ENCODE measurements at regions not wholly inside any gene's neighbourhood (a gene's known extent, or its start where the extent isn't known, plus 50 kb on each side); places are given as distances from the start of the nearest gene placed in this dataset.

- no peak for DNase-seq (ENCODE audit: low read depth in 1 of 2, low spot score in 1 of 2)
- TF ChIP-seq POLR2AphosphoS5 (IDR thresholded peaks at IDR 0.05; ENCODE audit: low read depth) (no peak), REST (IDR thresholded peaks at IDR 0.05; ENCODE audit: insufficient replicate concordance, low read depth) (no peak), CTCF (IDR thresholded peaks at IDR 0.05; ENCODE audit: insufficient read depth, low read length) (no peak), SPI1 (IDR thresholded peaks at IDR 0.05; ENCODE audit: borderline replicate concordance, low read depth) (no peak), GABPA (IDR thresholded peaks at IDR 0.05; ENCODE audit: low read depth) (no peak)
Observed at GRCh38 chr10:27439101-27439500, 65.0 kb upstream of the RAB18 start.

GRCh38 chr10:27437775-27438174 is 66.3 kb upstream of the RAB18 start:
- Histone ChIP-seq H3K27ac (replicated peaks) (no peak overlapping the region), H3K27me3 (ENCODE audit: insufficient read depth, poor library complexity, severe bottlenecking) (peaks cover 2% of the 10 kb centered on the region), H3K4me3 (replicated peaks; ENCODE audit: insufficient read depth, low read length) (no peak overlapping the region)
- DNase-seq (ENCODE audit: low read depth in 1 of 2, low spot score in 1 of 2): no peak
- no peak for TF ChIP-seq CTCF (IDR thresholded peaks at IDR 0.05; ENCODE audit: insufficient read depth, low read length)
- TF ChIP-seq POLR2AphosphoS5 (IDR thresholded peaks at IDR 0.05; ENCODE audit: low read depth): no peak
- TF ChIP-seq GABPA (IDR thresholded peaks at IDR 0.05; ENCODE audit: low read depth): no peak
- no peak for TF ChIP-seq REST (IDR thresholded peaks at IDR 0.05; ENCODE audit: insufficient replicate concordance, low read depth)
- TF ChIP-seq SPI1 (IDR thresholded peaks at IDR 0.05; ENCODE audit: borderline replicate concordance, low read depth): no peak

More at GRCh38 chr10:27439101-27439500, 65.0 kb upstream of the RAB18 start:
- peaks cover 2% of the 10 kb centered on the region for H3K27me3 ChIP-seq (ENCODE audit: insufficient read depth, poor library complexity, severe bottlenecking)
- no peak overlapping the region for H3K4me3 ChIP-seq (replicated peaks; ENCODE audit: insufficient read depth, low read length)
- no peak overlapping the region for H3K27ac ChIP-seq (replicated peaks)

- Histone ChIP-seq H3K27ac (replicated peaks) (no peak overlapping the region), H3K27me3 (ENCODE audit: insufficient read depth, poor library complexity, severe bottlenecking) (peaks cover 2% of the 10 kb centered on the region), H3K4me3 (replicated peaks; ENCODE audit: insufficient read depth, low read length) (no peak overlapping the region)
- TF ChIP-seq CTCF (IDR thresholded peaks at IDR 0.05; ENCODE audit: insufficient read depth, low read length) (no peak), GABPA (IDR thresholded peaks at IDR 0.05; ENCODE audit: low read depth) (no peak), SPI1 (IDR thresholded peaks at IDR 0.05; ENCODE audit: borderline replicate concordance, low read depth) (no peak), POLR2AphosphoS5 (IDR thresholded peaks at IDR 0.05; ENCODE audit: low read depth) (no peak), REST (IDR thresholded peaks at IDR 0.05; ENCODE audit: insufficient replicate concordance, low read depth) (no peak)
- DNase-seq (ENCODE audit: low read depth in 1 of 2, low spot score in 1 of 2): no peak
Observed at GRCh38 chr10:27436710-27437109, 67.4 kb upstream of the RAB18 start.
